Daoy (cell line): ENCODE measurements at regions not wholly inside any gene's neighbourhood (a gene's known extent, or its start where the extent isn't known, plus 50 kb on each side); places are given as distances from the start of the nearest gene placed in this dataset.
"Not testable (repeated sequence)": the region's sequence is repeated elsewhere in the genome, so short reads cannot be mapped to it uniquely, and the experiment has no call there.

Experiments
- DNase-seq: peaks from one replicate; pipeline ENCODE4 v3.0.0-alpha.2; 2015; ENCODE audit warnings: low read depth

- no peak for DNase-seq
These were observed 566.1 kb downstream of the ZNF608 start for GRCh38 chr5:124180299-124180874.

GRCh38 chr5:124179819-124180218 is 566.6 kb downstream of the ZNF608 start:
- no peak for DNase-seq

- DNase-seq = no peak
These were observed 568.4 kb downstream of the ZNF608 start for GRCh38 chr5:124178050-124178449.

GRCh38 chr5:124176692-124177091 is 569.7 kb downstream of the ZNF608 start:
- DNase-seq = no peak

GRCh38 chr5:124173386-124173785 is 573.1 kb downstream of the ZNF608 start:
- DNase-seq = no peak

GRCh38 chr5:124172389-124173003 is 573.9 kb downstream of the ZNF608 start:
- DNase-seq = no peak

GRCh38 chr5:124168093-124168492 is 578.3 kb downstream of the ZNF608 start:
- not testable (repeated sequence) for DNase-seq

- DNase-seq = peak; percentile 44
These were observed 583.5 kb downstream of the ZNF608 start for GRCh38 chr5:124162767-124163532.

- no peak for DNase-seq
These were observed 585.2 kb downstream of the ZNF608 start for GRCh38 chr5:124161266-124161665.

- no peak for DNase-seq
These were observed 586.2 kb downstream of the ZNF608 start for GRCh38 chr5:124160265-124160664.

GRCh38 chr5:124157320-124157719 is 589.1 kb downstream of the ZNF608 start:
- peak; percentile 15 for DNase-seq

GRCh38 chr5:124156415-124156996 is 589.9 kb downstream of the ZNF608 start:
- DNase-seq = no peak

GRCh38 chr5:124154714-124155113 is 591.7 kb downstream of the ZNF608 start:
- no peak for DNase-seq

- no peak for DNase-seq
These were observed 592.9 kb downstream of the ZNF608 start for GRCh38 chr5:124153588-124153987.

GRCh38 chr5:124148574-124148973 is 597.9 kb downstream of the ZNF608 start:
- no peak for DNase-seq

GRCh38 chr5:124140060-124140459 is 606.4 kb downstream of the ZNF608 start:
- DNase-seq = no peak

- no peak for DNase-seq
These were observed 607.0 kb downstream of the ZNF608 start for GRCh38 chr5:124139477-124139876.

GRCh38 chr5:124136609-124137008 is 609.8 kb downstream of the ZNF608 start:
- no peak for DNase-seq

GRCh38 chr5:124134941-124135340 is 611.5 kb downstream of the ZNF608 start:
- no peak for DNase-seq

GRCh38 chr5:124133406-124133805 is 613.0 kb downstream of the ZNF608 start:
- DNase-seq = no peak

GRCh38 chr5:124132843-124133242 is 613.6 kb downstream of the ZNF608 start:
- DNase-seq = no peak

- DNase-seq = no peak
These were observed 615.0 kb downstream of the ZNF608 start for GRCh38 chr5:124131466-124131865.

- DNase-seq = no peak
These were observed 615.6 kb downstream of the ZNF608 start for GRCh38 chr5:124130816-124131215.
